ENCODE measurements at regions not wholly inside any gene's neighbourhood (a gene's known extent, or its start where the extent isn't known, plus 50 kb on each side); places are given as distances from the start of the nearest gene placed in this dataset.
"Not testable (repeated sequence)": the region's sequence is repeated elsewhere in the genome, so short reads cannot be mapped to it uniquely, and the experiment has no call there.

DNA sequence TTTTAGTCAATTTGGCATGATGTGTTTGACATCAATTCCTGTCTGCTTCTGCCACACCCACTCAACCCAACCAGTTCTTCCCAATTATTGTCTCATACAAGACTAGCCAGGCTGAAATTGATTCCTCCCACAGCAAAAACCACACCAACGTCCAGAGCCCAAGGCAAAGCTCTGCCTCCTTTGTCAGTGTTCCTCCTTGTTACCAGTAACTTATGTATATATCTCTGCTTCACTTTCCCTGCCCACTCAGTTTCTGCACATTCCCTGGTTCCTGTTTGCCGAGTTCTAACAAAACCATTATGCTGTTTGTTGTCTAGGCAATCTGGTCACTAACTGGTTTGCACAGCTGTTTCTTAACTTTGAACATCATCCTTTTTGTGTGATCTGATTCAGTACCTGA is 547.9 kb upstream of the PTCHD4 start:
- H3K4me1 Mint-ChIP-seq (ENCODE audit: unreplicated experiment): no peaks in the 10 kb centered on the region
- no peaks in the 10 kb centered on the region for H3K9me3 Mint-ChIP-seq (ENCODE audit: unreplicated experiment)
- no peak overlapping the region for H3K4me3 Mint-ChIP-seq (ENCODE audit: unreplicated experiment)
- H3K27me3 Mint-ChIP-seq (ENCODE audit: unreplicated experiment): no peaks in the 10 kb centered on the region
- no peak for DNase-seq (ENCODE audit: low spot score)
- TF ChIP-seq, protein P1, sequence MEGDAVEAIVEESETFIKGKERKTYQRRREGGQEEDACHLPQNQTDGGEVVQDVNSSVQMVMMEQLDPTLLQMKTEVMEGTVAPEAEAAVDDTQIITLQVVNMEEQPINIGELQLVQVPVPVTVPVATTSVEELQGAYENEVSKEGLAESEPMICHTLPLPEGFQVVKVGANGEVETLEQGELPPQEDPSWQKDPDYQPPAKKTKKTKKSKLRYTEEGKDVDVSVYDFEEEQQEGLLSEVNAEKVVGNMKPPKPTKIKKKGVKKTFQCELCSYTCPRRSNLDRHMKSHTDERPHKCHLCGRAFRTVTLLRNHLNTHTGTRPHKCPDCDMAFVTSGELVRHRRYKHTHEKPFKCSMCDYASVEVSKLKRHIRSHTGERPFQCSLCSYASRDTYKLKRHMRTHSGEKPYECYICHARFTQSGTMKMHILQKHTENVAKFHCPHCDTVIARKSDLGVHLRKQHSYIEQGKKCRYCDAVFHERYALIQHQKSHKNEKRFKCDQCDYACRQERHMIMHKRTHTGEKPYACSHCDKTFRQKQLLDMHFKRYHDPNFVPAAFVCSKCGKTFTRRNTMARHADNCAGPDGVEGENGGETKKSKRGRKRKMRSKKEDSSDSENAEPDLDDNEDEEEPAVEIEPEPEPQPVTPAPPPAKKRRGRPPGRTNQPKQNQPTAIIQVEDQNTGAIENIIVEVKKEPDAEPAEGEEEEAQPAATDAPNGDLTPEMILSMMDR (IDR thresholded peaks at IDR 0.05; ENCODE audit: unreplicated experiment): no peak
- no peaks in the 10 kb centered on the region for H3K36me3 Mint-ChIP-seq (ENCODE audit: low read depth, unreplicated experiment)
- H3K27ac Mint-ChIP-seq (ENCODE audit: unreplicated experiment): no peak overlapping the region

DNA sequence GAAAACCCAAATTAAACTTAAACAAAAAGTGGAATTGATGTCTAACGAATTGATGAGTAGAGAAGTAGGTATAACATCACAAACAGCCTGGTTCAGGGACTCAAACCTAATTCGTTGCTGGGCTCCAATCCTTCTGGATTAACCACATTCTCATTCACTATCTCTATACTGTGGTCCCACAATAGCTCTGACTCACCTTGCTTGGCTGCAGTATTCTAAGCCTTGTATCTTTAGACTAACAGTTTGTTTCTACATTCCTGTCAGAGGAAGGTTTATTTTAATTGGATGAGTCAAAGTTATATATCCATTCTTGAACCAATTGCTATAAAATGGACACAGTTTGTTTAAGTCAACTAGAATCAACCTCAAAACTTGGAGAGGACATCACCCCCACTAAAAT is 530.5 kb upstream of the PTCHD4 start:
- Mint-ChIP-seq H3K36me3 (ENCODE audit: low read depth, unreplicated experiment) (no peaks in the 10 kb centered on the region), H3K4me1 (ENCODE audit: unreplicated experiment) (no peaks in the 10 kb centered on the region), H3K9me3 (ENCODE audit: unreplicated experiment) (no peaks in the 10 kb centered on the region), H3K27ac (ENCODE audit: unreplicated experiment) (no peak overlapping the region), H3K27me3 (ENCODE audit: unreplicated experiment) (no peaks in the 10 kb centered on the region), H3K4me3 (ENCODE audit: unreplicated experiment) (no peak overlapping the region)
- DNase-seq (ENCODE audit: low spot score): no peak
- TF ChIP-seq, protein P1 (IDR thresholded peaks at IDR 0.05; ENCODE audit: unreplicated experiment): no peak

DNA sequence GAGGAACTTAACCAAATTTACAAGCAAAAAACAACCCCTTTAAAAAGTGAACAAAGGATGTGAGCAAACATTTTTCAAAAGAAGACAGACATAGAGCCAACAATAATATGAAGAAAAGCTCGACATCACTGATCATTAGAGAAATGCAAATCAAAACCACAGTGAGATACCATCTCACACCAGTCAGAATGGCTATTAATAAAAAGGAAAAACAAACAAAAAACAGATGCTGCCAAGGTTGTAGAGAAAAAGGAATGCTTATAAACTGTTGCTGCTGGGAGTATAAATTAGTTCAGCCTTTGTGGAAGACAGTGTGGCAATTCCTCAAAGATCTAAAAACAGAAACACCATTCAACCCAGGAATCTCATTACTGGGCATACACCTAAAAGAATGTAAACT is 527.8 kb upstream of the PTCHD4 start:
- H3K4me1 Mint-ChIP-seq (ENCODE audit: unreplicated experiment); H3K27me3 Mint-ChIP-seq (ENCODE audit: unreplicated experiment); H3K27ac Mint-ChIP-seq (ENCODE audit: unreplicated experiment); H3K4me3 Mint-ChIP-seq (ENCODE audit: unreplicated experiment); H3K9me3 Mint-ChIP-seq (ENCODE audit: unreplicated experiment); H3K36me3 Mint-ChIP-seq (ENCODE audit: low read depth, unreplicated experiment); DNase-seq (ENCODE audit: low spot score): not testable (repeated sequence)

DNA sequence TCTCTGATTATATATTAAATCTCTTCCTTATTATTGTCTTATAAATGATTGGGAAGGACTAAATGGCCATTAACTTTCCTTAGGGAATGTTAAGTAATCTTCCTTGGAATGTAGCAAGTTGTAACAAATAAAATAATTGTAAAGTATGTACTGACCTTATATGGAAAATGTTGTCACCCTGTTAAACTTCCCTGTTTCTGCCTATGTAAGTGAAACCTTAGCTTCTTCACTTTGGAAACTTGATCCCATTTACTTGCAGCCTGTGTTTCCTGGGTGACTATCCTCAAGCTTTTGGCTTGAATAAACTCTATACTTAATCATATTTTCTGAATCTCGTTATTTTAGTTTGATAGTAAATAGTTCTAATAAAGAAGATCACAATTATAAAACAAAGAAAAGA is 519.5 kb upstream of the PTCHD4 start:
- H3K9me3 Mint-ChIP-seq (ENCODE audit: unreplicated experiment): no peaks in the 10 kb centered on the region
- no peaks in the 10 kb centered on the region for H3K4me1 Mint-ChIP-seq (ENCODE audit: unreplicated experiment)
- H3K27ac Mint-ChIP-seq (ENCODE audit: unreplicated experiment): no peak overlapping the region
- no peaks in the 10 kb centered on the region for H3K27me3 Mint-ChIP-seq (ENCODE audit: unreplicated experiment)
- TF ChIP-seq, protein P1 (IDR thresholded peaks at IDR 0.05; ENCODE audit: unreplicated experiment): no peak
- H3K36me3 Mint-ChIP-seq (ENCODE audit: low read depth, unreplicated experiment): no peaks in the 10 kb centered on the region
- no peak for DNase-seq (ENCODE audit: low spot score)
- H3K4me3 Mint-ChIP-seq (ENCODE audit: unreplicated experiment): no peak overlapping the region

DNA sequence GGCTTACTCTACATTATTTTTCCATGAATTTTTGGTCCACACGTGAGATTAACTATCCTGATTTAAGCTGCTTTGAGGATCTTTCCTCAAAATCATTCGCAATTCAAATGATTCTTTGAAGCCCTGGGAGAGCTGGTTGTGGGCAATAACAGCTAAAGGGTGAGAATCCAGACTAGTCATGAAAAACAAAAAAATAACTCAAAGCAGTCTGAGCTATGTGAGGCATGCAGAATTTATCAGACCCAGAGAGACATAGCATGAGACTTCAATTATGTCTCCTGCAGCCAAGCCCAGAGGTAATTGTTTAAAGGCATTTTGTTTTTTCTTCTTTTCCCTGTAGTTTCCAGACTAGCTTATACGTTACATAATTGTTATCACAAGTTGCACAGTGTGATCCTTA is 517.3 kb upstream of the PTCHD4 start:
- H3K4me3 Mint-ChIP-seq (ENCODE audit: unreplicated experiment): no peak overlapping the region
- no peaks in the 10 kb centered on the region for H3K9me3 Mint-ChIP-seq (ENCODE audit: unreplicated experiment)
- H3K27me3 Mint-ChIP-seq (ENCODE audit: unreplicated experiment): no peaks in the 10 kb centered on the region
- no peak for DNase-seq (ENCODE audit: low spot score)
- H3K36me3 Mint-ChIP-seq (ENCODE audit: low read depth, unreplicated experiment): no peaks in the 10 kb centered on the region
- no peaks in the 10 kb centered on the region for H3K4me1 Mint-ChIP-seq (ENCODE audit: unreplicated experiment)
- H3K27ac Mint-ChIP-seq (ENCODE audit: unreplicated experiment): no peak overlapping the region
- TF ChIP-seq, protein P1 (IDR thresholded peaks at IDR 0.05; ENCODE audit: unreplicated experiment): no peak

DNA sequence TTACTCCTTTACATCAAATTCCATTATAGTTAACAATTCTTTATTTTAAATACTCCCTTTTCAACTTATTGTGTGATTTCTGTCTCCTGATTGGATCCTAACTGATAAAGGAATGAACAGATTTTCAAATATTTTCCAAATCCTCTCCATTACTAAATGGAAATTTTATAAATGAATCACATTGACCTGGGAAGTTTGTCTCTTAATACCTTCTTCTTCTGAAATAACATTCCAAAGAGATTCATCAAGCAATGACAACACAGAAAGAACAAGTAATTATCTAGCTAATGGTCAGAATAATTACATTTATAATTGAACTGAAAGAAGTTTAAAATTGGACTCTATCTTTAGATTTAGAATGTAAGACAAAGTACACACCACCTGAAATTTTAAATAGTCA is 515.4 kb upstream of the PTCHD4 start:
- Mint-ChIP-seq H3K27me3 (ENCODE audit: unreplicated experiment) (no peaks in the 10 kb centered on the region), H3K4me1 (ENCODE audit: unreplicated experiment) (no peaks in the 10 kb centered on the region), H3K4me3 (ENCODE audit: unreplicated experiment) (no peak overlapping the region), H3K36me3 (ENCODE audit: low read depth, unreplicated experiment) (no peaks in the 10 kb centered on the region), H3K9me3 (ENCODE audit: unreplicated experiment) (no peaks in the 10 kb centered on the region), H3K27ac (ENCODE audit: unreplicated experiment) (no peak overlapping the region)
- no peak for DNase-seq (ENCODE audit: low spot score)
- TF ChIP-seq, protein P1 (IDR thresholded peaks at IDR 0.05; ENCODE audit: unreplicated experiment): no peak
